ENCODE measurements at regions not wholly inside any gene's neighbourhood (a gene's known extent, or its start where the extent isn't known, plus 50 kb on each side); places are given as distances from the start of the nearest gene placed in this dataset.

GRCh38 chr1:99500541-99500940, 145.4 kb upstream of the PALMD start:
- Mint-ChIP-seq H3K4me3 (ENCODE audit: unreplicated experiment) (no peak overlapping the region), H3K9me3 (ENCODE audit: unreplicated experiment) (no peaks in the 10 kb centered on the region), H3K4me1 (ENCODE audit: unreplicated experiment) (no peaks in the 10 kb centered on the region), H3K36me3 (ENCODE audit: low read depth, unreplicated experiment) (no peaks in the 10 kb centered on the region), H3K27me3 (ENCODE audit: unreplicated experiment) (no peaks in the 10 kb centered on the region), H3K27ac (ENCODE audit: unreplicated experiment) (no peak overlapping the region)
- TF ChIP-seq CTCF (IDR thresholded peaks at IDR 0.05; ENCODE audit: unreplicated experiment), result no peak
- no peak for DNase-seq (ENCODE audit: low spot score)

- Mint-ChIP-seq H3K9me3 (ENCODE audit: unreplicated experiment) (peaks cover 2% of the 10 kb centered on the region), H3K4me1 (ENCODE audit: unreplicated experiment) (no peaks in the 10 kb centered on the region), H3K4me3 (ENCODE audit: unreplicated experiment) (no peak overlapping the region), H3K27me3 (ENCODE audit: unreplicated experiment) (no peaks in the 10 kb centered on the region), H3K36me3 (ENCODE audit: low read depth, unreplicated experiment) (peaks cover 4% of the 10 kb centered on the region), H3K27ac (ENCODE audit: unreplicated experiment) (no peak overlapping the region)
- TF ChIP-seq CTCF (IDR thresholded peaks at IDR 0.05; ENCODE audit: unreplicated experiment), result no peak
- DNase-seq (ENCODE audit: low spot score), result no peak
Measured at GRCh38 chr1:99501871-99502270, 144.0 kb upstream of the PALMD start.

GRCh38 chr1:99502400-99502799, 143.5 kb upstream of the PALMD start:
- H3K36me3 Mint-ChIP-seq (ENCODE audit: low read depth, unreplicated experiment), result peaks cover 9% of the 10 kb centered on the region

GRCh38 chr1:99503276-99503747, 142.6 kb upstream of the PALMD start:
- Mint-ChIP-seq H3K4me3 (ENCODE audit: unreplicated experiment) (no peak overlapping the region), H3K27me3 (ENCODE audit: unreplicated experiment) (no peaks in the 10 kb centered on the region), H3K36me3 (ENCODE audit: low read depth, unreplicated experiment) (peaks cover 9% of the 10 kb centered on the region), H3K9me3 (ENCODE audit: unreplicated experiment) (peaks cover 7% of the 10 kb centered on the region), H3K4me1 (ENCODE audit: unreplicated experiment) (no peaks in the 10 kb centered on the region), H3K27ac (ENCODE audit: unreplicated experiment) (no peak overlapping the region)
- TF ChIP-seq CTCF (IDR thresholded peaks at IDR 0.05; ENCODE audit: unreplicated experiment), result no peak
- DNase-seq (ENCODE audit: low spot score), result no peak

More at GRCh38 chr1:99502400-99502799, 143.5 kb upstream of the PALMD start:
- peaks cover 7% of the 10 kb centered on the region for H3K9me3 Mint-ChIP-seq (ENCODE audit: unreplicated experiment)
- no peak for DNase-seq (ENCODE audit: low spot score)
- H3K27ac Mint-ChIP-seq (ENCODE audit: unreplicated experiment), result no peak overlapping the region
- TF ChIP-seq CTCF (IDR thresholded peaks at IDR 0.05; ENCODE audit: unreplicated experiment), result no peak
- H3K27me3 Mint-ChIP-seq (ENCODE audit: unreplicated experiment), result no peaks in the 10 kb centered on the region
- H3K4me3 Mint-ChIP-seq (ENCODE audit: unreplicated experiment), result no peak overlapping the region
- H3K4me1 Mint-ChIP-seq (ENCODE audit: unreplicated experiment), result no peaks in the 10 kb centered on the region

GRCh38 chr1:99504287-99504686, 141.6 kb upstream of the PALMD start:
- H3K27ac Mint-ChIP-seq (ENCODE audit: unreplicated experiment), result no peak overlapping the region
- TF ChIP-seq CTCF (IDR thresholded peaks at IDR 0.05; ENCODE audit: unreplicated experiment), result no peak
- H3K4me1 Mint-ChIP-seq (ENCODE audit: unreplicated experiment), result no peaks in the 10 kb centered on the region

More at GRCh38 chr1:99504287-99504686, 141.6 kb upstream of the PALMD start:
- DNase-seq (ENCODE audit: low spot score), result no peak
- Mint-ChIP-seq H3K36me3 (ENCODE audit: low read depth, unreplicated experiment) (peaks cover 9% of the 10 kb centered on the region), H3K4me3 (ENCODE audit: unreplicated experiment) (no peak overlapping the region), H3K9me3 (ENCODE audit: unreplicated experiment) (peaks cover 7% of the 10 kb centered on the region), H3K27me3 (ENCODE audit: unreplicated experiment) (no peaks in the 10 kb centered on the region)
